ENCODE measurements at regions not wholly inside any gene's neighbourhood (a gene's known extent, or its start where the extent isn't known, plus 50 kb on each side); places are given as distances from the start of the nearest gene placed in this dataset.

GRCh38 chr6:22421198-22421597 is 124.4 kb upstream of the PRL start:
- H4K20me1 ChIP-seq (ENCODE audit: control insufficient read depth, extremely low read depth, insufficient read depth, low read length): no peaks in the 10 kb centered on the region
- H3K9me3 ChIP-seq (ENCODE audit: control insufficient read depth, low read depth, low read length): peaks cover 8% of the 10 kb centered on the region
- H3K27ac ChIP-seq (ENCODE audit: control insufficient read depth, insufficient read depth, low read length): no peak overlapping the region
- H2AFZ ChIP-seq (ENCODE audit: control insufficient read depth, low read length): no peak overlapping the region
- H3K4me2 ChIP-seq (ENCODE audit: control insufficient read depth, extremely low read depth, insufficient read depth, low read depth, low read length): peak overlapping the region; percentile 32
- H3K4me1 ChIP-seq (ENCODE audit: control insufficient read depth, extremely low read depth, insufficient read depth, low read length): peaks cover 12% of the 10 kb centered on the region
- H3K9ac ChIP-seq (ENCODE audit: control insufficient read depth, extremely low read depth, insufficient read depth, low read length): no peak overlapping the region
- no peak for DNase-seq (ENCODE audit: low read depth, low spot score)
- no peaks in the 10 kb centered on the region for H3K36me3 ChIP-seq (ENCODE audit: control insufficient read depth in 2 of 2, extremely low read depth in 1 of 2, insufficient read depth in 2 of 2, low read length in 2 of 2)
- no peaks in the 10 kb centered on the region for H3K27me3 ChIP-seq (ENCODE audit: control insufficient read depth, extremely low read depth, insufficient read depth, low read length)
- no peak for FAIRE-seq
- no peaks in the 10 kb centered on the region for H3K79me2 ChIP-seq (ENCODE audit: control insufficient read depth, insufficient read depth, low read length)
- dilution Hi-C loops (cut with MboI; ENCODE audit: extremely low pct_ligation_motif_present, low sequenced_read_pairs): no loop called here
- H3K9me1 ChIP-seq (ENCODE audit: control insufficient read depth, extremely low read depth, insufficient read depth, low read length): no peaks in the 10 kb centered on the region
- no peak overlapping the region for H3K4me3 ChIP-seq (ENCODE audit: control insufficient read depth in 2 of 3, extremely low read depth in 1 of 3, insufficient read depth in 2 of 3, low read depth in 1 of 3, low read length in 3 of 3)
- TF ChIP-seq EZH2 (IDR thresholded peaks at IDR 0.05; ENCODE audit: low read length) (no peak), CTCF (optimal IDR thresholded peaks at IDR 0.05 in 1 of 3, IDR thresholded peaks at IDR 0.05 in 1 of 3, conservative IDR thresholded peaks at IDR 0.05 in 1 of 3; ENCODE audit: extremely low read depth in 1 of 3, insufficient read depth in 2 of 3, low read length in 3 of 3) (no peak)

- dilution Hi-C loops (cut with MboI; ENCODE audit: extremely low pct_ligation_motif_present, low sequenced_read_pairs): no loop called here
- Histone ChIP-seq H3K4me2 (ENCODE audit: control insufficient read depth, extremely low read depth, insufficient read depth, low read depth, low read length) (no peak overlapping the region), H3K79me2 (ENCODE audit: control insufficient read depth, insufficient read depth, low read length) (no peaks in the 10 kb centered on the region), H3K36me3 (ENCODE audit: control insufficient read depth in 2 of 2, extremely low read depth in 1 of 2, insufficient read depth in 2 of 2, low read length in 2 of 2) (no peaks in the 10 kb centered on the region), H3K27ac (ENCODE audit: control insufficient read depth, insufficient read depth, low read length) (no peak overlapping the region), H2AFZ (ENCODE audit: control insufficient read depth, low read length) (no peak overlapping the region), H4K20me1 (ENCODE audit: control insufficient read depth, extremely low read depth, insufficient read depth, low read length) (no peaks in the 10 kb centered on the region), H3K4me1 (ENCODE audit: control insufficient read depth, extremely low read depth, insufficient read depth, low read length) (peaks cover 12% of the 10 kb centered on the region), H3K9me3 (ENCODE audit: control insufficient read depth, low read depth, low read length) (peaks cover 2% of the 10 kb centered on the region), H3K9ac (ENCODE audit: control insufficient read depth, extremely low read depth, insufficient read depth, low read length) (no peak overlapping the region), H3K9me1 (ENCODE audit: control insufficient read depth, extremely low read depth, insufficient read depth, low read length) (no peaks in the 10 kb centered on the region), H3K4me3 (ENCODE audit: control insufficient read depth in 2 of 3, extremely low read depth in 1 of 3, insufficient read depth in 2 of 3, low read depth in 1 of 3, low read length in 3 of 3) (no peak overlapping the region), H3K27me3 (ENCODE audit: control insufficient read depth, extremely low read depth, insufficient read depth, low read length) (no peaks in the 10 kb centered on the region)
- FAIRE-seq: no peak
- TF ChIP-seq EZH2 (IDR thresholded peaks at IDR 0.05; ENCODE audit: low read length) (no peak), CTCF (optimal IDR thresholded peaks at IDR 0.05 in 1 of 3, IDR thresholded peaks at IDR 0.05 in 1 of 3, conservative IDR thresholded peaks at IDR 0.05 in 1 of 3; ENCODE audit: extremely low read depth in 1 of 3, insufficient read depth in 2 of 3, low read length in 3 of 3) (no peak)
- no peak for DNase-seq (ENCODE audit: low read depth, low spot score)
Observed at GRCh38 chr6:22424196-22424595, 127.4 kb upstream of the PRL start.
